NCI-H82 treated with DMSO at 0.1 percent for 48 hours (cell line): ENCODE measurements at regions not wholly inside any gene's neighbourhood (a gene's known extent, or its start where the extent isn't known, plus 50 kb on each side); places are given as distances from the start of the nearest gene placed in this dataset.

ENCODE experiments used
- DNase-seq: peaks from one replicate; lab custom pipeline; 2025; ENCODE audit not compliant: unreplicated experiment; lab: John Stamatoyannopoulos, UW

DNA sequence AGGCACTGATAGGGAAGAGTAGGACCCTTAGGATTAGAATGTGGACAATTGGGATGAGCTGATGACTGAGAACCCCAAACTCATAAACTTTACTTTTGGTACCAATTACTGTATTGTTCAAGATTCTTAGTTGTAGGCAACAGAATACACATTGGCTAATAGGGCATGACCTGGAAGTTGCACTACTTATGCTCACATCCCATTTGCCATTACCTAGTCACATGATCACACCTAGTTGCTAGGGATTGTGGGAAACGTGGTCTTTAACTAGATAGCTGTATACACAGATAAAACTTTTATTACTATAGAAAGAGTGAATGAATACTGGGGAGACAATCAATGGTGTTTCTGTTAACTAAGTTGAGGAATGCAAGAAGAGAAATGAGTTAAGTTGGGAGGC lies 113.4 kb upstream of the AKIRIN2 start:
- DNase-seq, result no peak

- no peak for DNase-seq
These were observed 106.1 kb upstream of the AKIRIN2 start for GRCh38 chr6:87808005-87808757.

- no peak for DNase-seq
These were observed 105.4 kb upstream of the AKIRIN2 start for GRCh38 chr6:87807475-87807874.

GRCh38 chr6:87806635-87807034 lies 104.6 kb upstream of the AKIRIN2 start:
- DNase-seq, result no peak

DNA sequence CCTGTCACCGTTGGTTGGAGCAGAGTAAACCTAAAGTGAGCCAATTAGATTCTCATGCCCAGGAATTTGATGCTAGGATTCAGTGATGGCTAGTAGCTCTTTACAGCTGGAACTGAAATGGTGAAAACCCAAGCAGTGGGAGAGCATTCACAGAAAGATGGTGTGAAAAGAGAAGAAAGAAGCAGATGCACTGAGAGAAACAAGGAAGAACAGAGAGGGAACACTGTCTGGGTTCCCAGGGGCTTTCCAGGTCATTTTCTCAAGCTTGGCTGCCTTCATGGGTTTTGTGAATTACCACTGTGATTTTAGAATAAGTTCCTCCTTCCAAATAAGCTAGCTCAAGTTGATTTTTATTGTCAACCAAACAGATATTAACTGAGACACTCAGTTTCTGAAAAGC lies 104.1 kb upstream of the AKIRIN2 start:
- DNase-seq, result no peak

DNA sequence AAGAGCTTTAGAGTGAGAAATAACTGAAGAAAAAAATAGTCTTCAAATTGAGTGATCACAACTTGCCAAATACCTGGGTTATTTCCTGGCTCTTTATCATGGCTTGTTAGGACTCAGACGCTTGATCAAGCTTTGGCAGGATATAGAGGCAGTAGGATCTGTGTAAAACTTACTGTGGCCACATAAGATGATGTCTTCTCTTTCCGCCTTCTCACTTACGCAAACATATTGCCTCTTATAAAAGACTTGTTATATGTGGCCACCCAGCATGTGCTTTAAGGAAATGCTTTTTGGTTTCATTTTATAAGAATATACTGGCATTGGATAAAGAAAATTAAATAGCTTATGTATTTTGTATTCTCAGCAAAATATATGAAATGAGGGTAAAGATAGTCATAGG lies 101.8 kb upstream of the AKIRIN2 start:
- no peak for DNase-seq

DNA sequence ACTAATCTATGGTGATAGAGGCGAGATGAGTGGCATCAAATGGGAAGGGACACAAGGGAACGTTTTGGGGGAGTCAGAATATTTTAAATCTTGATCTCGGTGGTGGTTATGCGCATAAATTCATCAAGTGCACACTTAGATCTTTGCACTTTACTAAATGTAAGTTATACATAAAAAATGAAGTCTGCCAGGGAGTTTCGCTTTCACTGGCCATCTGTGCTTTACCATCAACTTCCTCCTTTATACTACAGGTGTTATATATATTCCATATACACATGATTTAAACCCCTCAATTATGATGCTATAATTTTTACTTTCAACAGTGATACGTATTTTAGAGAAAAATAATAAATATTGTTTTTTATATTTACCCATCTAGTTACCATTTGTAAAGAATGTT lies 97.6 kb upstream of the AKIRIN2 start:
- DNase-seq, result no peak

- DNase-seq, result no peak
These were observed 96.6 kb upstream of the AKIRIN2 start for GRCh38 chr6:87798393-87799278.

- no peak for DNase-seq
These were observed 93.2 kb upstream of the AKIRIN2 start for GRCh38 chr6:87794922-87795885.

DNA sequence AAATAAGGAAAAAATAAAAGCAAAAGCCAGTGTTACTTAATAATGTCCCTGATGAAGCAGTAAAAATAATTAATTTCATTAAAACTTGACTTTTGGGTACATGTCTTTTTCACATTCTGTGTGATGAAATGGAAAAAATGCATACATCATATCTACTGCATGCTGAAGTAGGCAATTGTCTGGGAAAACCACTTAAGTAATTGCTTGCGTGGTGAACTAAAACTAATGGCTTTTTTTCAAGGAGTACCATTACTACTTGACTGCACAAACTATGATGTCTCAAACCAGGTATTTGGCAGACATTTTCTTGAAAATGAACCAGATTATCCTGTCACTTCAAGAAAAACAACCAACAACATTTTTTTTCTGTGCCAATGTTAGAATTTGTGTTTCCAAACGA lies 91.3 kb upstream of the AKIRIN2 start:
- no peak for DNase-seq

- no peak for DNase-seq
These were observed 89.9 kb upstream of the AKIRIN2 start for GRCh38 chr6:87791982-87792381.

- no peak for DNase-seq
These were observed 89.5 kb upstream of the AKIRIN2 start for GRCh38 chr6:87791485-87791884.

GRCh38 chr6:87791029-87791428 lies 89.0 kb upstream of the AKIRIN2 start:
- no peak for DNase-seq

DNA sequence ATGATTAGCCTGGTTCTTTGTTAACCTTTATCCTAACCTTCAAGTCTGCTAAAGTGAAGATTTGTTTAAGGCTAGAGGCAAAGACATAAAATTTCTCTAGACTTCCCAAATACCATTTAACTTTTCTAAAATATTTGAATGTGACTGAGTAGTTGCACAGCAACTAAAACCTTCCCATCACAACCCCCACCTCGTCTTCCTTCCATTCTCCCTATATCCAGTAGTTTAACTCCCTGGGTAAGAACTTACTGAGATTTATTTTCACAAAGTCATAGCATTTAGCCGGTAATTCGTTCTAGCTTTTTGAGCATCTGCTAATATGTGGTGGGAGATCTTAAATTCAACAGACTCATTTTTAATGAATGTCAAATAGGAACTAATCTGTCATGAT lies 87.9 kb upstream of the AKIRIN2 start:
- DNase-seq, result no peak

DNA sequence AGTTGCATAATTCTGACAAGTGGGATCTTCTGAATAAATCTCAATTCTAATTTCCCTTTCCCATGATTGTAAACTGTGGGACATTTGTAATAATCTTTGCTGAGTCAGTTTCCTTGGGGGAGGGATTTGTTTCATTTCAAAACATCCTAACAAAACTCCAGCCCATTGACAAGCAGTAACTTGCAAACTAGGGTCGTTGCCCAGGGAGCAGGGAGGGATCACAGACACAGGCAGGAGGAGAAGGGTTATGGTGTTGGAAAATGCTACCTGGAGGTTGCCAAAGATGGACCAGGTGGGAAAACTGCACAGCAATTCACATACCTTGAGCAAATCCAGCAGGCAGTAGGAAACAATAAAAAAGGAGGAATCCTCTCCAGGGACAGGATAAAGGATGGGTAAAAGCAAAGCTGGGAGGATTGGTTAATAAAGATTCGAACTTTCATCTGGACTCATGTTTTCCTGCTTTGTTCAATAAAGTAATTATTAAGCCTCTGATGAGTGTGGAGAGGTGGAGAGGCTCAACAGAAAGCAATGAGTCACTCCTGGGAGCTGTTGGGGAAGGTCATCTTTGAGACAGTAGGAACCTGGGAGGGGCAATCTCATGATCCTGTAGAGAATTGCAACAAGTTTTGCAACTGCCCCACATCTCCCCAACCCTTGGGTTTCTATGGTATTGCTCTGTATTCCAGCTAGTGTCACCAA lies 87.3 kb upstream of the AKIRIN2 start:
- no peak for DNase-seq

- no peak for DNase-seq
These were observed 86.1 kb upstream of the AKIRIN2 start for GRCh38 chr6:87788141-87788540.

DNA sequence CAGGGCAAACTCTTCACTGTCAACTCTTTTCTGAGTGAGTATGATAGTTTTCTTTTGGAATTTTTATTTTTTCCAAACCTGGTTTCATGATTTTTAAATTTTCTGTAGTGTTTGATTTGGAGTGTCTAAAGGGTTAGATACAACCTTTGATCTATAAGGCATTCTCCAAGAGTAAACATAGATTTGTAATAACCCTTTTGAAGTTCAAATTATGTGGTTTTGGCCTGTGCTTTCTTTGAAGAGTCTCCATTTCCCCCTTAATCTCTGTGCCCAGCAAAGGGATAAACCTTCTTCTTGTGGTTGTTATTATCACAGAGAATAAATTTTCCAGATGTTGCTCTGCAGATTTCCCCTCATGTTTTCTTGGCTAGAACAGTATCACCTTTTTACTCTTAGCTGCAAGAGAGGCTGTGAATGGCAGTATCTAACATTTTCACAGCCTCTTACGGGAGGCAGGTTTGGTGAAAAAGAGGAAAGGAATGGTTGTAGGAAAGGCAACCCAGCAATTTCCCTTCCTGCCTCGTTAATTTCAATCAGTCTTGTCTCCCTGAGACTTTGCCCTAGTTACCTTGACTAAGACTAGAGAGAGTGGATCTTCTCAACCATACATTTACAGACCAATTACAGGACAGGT lies 83.3 kb upstream of the AKIRIN2 start:
- no peak for DNase-seq

DNA sequence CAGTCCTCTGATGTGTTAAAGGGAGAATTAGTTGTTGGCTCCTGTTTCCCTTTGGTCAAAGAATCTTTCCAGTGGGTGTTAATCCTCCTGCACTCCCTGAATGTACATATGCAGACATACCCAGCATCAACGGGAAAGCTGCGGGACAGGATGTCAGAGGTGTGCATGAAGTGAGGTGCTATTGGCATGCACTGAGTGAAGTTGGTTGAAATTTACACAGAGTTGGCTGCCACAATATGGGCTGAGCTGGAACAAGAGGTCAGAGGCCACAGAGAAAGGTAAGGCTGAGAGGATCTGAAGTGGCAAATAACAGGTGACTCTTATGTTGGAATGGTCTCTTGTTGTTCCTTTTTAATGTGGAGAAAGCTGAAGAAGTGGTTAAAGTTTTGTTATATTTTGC lies 82.7 kb upstream of the AKIRIN2 start:
- no peak for DNase-seq

GRCh38 chr6:87784051-87784450 lies 82.0 kb upstream of the AKIRIN2 start:
- DNase-seq, result no peak

DNA sequence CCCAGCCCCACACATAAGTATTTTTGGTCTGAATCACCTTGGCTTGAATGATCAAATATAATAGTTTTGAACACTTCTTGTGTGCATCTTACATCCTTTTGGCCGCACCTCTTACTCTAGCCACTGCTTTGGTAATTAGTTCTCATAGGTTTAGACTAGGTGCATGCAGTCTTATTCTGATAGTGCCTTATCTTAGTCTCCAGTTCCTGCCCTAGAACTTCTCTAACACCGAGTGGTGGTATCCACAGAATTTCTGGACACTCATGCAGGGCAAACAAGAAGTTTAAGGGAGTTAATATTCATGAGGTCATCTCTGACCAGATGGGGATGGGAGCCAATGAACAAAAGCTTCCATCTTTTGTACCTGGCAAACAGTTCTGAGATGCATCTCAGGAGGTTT lies 77.5 kb upstream of the AKIRIN2 start:
- DNase-seq, result no peak
